Kidney (tissue), 13 donors: ENCODE measurements at regions not wholly inside any gene's neighbourhood (a gene's known extent, or its start where the extent isn't known, plus 50 kb on each side); places are given as distances from the start of the nearest gene placed in this dataset.

Source experiments
- DNase-seq, 5 donors: peaks; one replicate each; pipeline ENCODE4 v3.0.0-alpha.2; 2013 to 2020
- FAIRE-seq: peaks from 2 replicates; lab custom pipeline; 2012; peaks lifted over from hg19 to GRCh38; lab: Jason Lieb, UNC
- H3K27ac ChIP-seq, 2 donors: one replicate each; pipeline ENCODE4 v1.7.0; 2013; ENCODE audit warnings: low read depth in 2 of 2, low read length in 2 of 2, inconsistent platforms in 1 of 2
- H3K27me3 ChIP-seq: one replicate; pipeline ENCODE4 v1.7.1; 2013; ENCODE audit warnings: low read length, inconsistent platforms; ENCODE audit not compliant: control insufficient read depth, insufficient read depth
- H3K36me3 ChIP-seq, 3 donors: one replicate each; pipeline versions ENCODE4 v1.7.0 to v1.7.1; 2013; ENCODE audit warnings: low read length in 3 of 3, control low read depth in 1 of 3, inconsistent platforms in 1 of 3; ENCODE audit not compliant: insufficient read depth in 3 of 3, control insufficient read depth in 2 of 3
- H3K4me1 ChIP-seq, 3 donors: one replicate each; pipeline versions ENCODE4 v1.7.0 to v1.7.1; 2013; ENCODE audit warnings: low read length in 3 of 3, inconsistent platforms in 1 of 3, low read depth in 1 of 3; ENCODE audit not compliant: control insufficient read depth in 2 of 3, insufficient read depth in 2 of 3
- H3K4me3 ChIP-seq, 3 donors: one replicate each; pipeline versions ENCODE4 v1.7.0 to v1.8.1; 2013; ENCODE audit warnings: low read length in 3 of 3, control low read depth in 1 of 3, inconsistent platforms in 1 of 3
- H3K9ac ChIP-seq, 3 donors: one replicate each; pipeline versions ENCODE4 v1.7.0 to v1.7.1; 2013; ENCODE audit warnings: low read length in 3 of 3, control low read depth in 1 of 3, inconsistent platforms in 1 of 3
- H3K9me3 ChIP-seq, 3 donors: one replicate each; pipeline versions ENCODE4 v1.7.0 to v1.7.1; 2013; ENCODE audit warnings: low read length in 3 of 3, control low read depth in 1 of 3, inconsistent platforms in 1 of 3; ENCODE audit not compliant: control insufficient read depth in 2 of 3, insufficient read depth in 1 of 3
- CTCF ChIP-seq: IDR thresholded peaks from 3 replicates; pipeline ENCODE4 v1.5.1; 2012; ENCODE audit warnings: mild to moderate bottlenecking, moderate library complexity, borderline replicate concordance; ENCODE audit not compliant: insufficient read depth; ENCODE audit errors: extremely low read depth
- intact Hi-C: fragments of 100-400 bp; cut with DNase I; formaldehyde crosslinking; loops from one replicate; pipeline ENCODE4 v1.11.1; 2022
- donor health status: control.
- donor health status: control.
- donor health status: control.
- donor health status: control.
- donor health status: control.
- donor health status: DM: yes; HTN: yes; CAD: no.
- donor health status: Normal renal cell carcinoma (clear cell type).

- H3K36me3 ChIP-seq, result no peaks in the 10 kb centered on the region
- peaks cover 0 to 7% (median 0%) of the 10 kb centered on the region in 3 donors for H3K9me3 ChIP-seq
- H3K4me3 ChIP-seq, result no peak overlapping the region
- FAIRE-seq (no peak), DNase-seq (peak in 1 of 5 donors; percentile 4)
- intact Hi-C loops, result no loop called here
- H3K4me1 ChIP-seq, result no peaks in the 10 kb centered on the region
- TF ChIP-seq CTCF, result no peak
- no peaks in the 10 kb centered on the region for H3K27me3 ChIP-seq
- no peak overlapping the region for H3K27ac ChIP-seq
- H3K9ac ChIP-seq, result no peak overlapping the region
These were observed 544.2 kb downstream of the ETNK1 start for GRCh38 chr12:23169012-23169695.

- Histone ChIP-seq H3K9me3 (peaks cover 0 to 7% (median 0%) of the 10 kb centered on the region in 3 donors), H3K36me3 (no peaks in the 10 kb centered on the region), H3K27ac (no peak overlapping the region), H3K4me3 (no peak overlapping the region), H3K9ac (no peak overlapping the region), H3K27me3 (no peaks in the 10 kb centered on the region), H3K4me1 (no peaks in the 10 kb centered on the region)
- no peak for DNase-seq
- intact Hi-C loops, result no loop called here
- FAIRE-seq, result no peak
- no peak for TF ChIP-seq CTCF
These were observed 544.7 kb downstream of the ETNK1 start for GRCh38 chr12:23169696-23170013.

- H3K27me3 ChIP-seq, result no peaks in the 10 kb centered on the region
- TF ChIP-seq CTCF, result no peak
- H3K4me1 ChIP-seq, result no peaks in the 10 kb centered on the region
- H3K9me3 ChIP-seq, result no peaks in the 10 kb centered on the region
- H3K9ac ChIP-seq, result no peak overlapping the region
- DNase-seq, result no peak
- no peak overlapping the region for H3K27ac ChIP-seq
- no peak overlapping the region for H3K4me3 ChIP-seq
- intact Hi-C loops, result no loop called here
- H3K36me3 ChIP-seq, result no peaks in the 10 kb centered on the region
- no peak for FAIRE-seq
These were observed 549.9 kb downstream of the ETNK1 start for GRCh38 chr12:23174917-23175316.

- no peak overlapping the region for H3K9ac ChIP-seq
- H3K4me3 ChIP-seq, result no peak overlapping the region
- H3K4me1 ChIP-seq, result no peaks in the 10 kb centered on the region
- no peak overlapping the region for H3K27ac ChIP-seq
- no peak for FAIRE-seq
- no peaks in the 10 kb centered on the region for H3K27me3 ChIP-seq
- TF ChIP-seq CTCF, result no peak
- H3K36me3 ChIP-seq, result no peaks in the 10 kb centered on the region
- DNase-seq, result no peak
- intact Hi-C loops, result no loop called here
- no peaks in the 10 kb centered on the region for H3K9me3 ChIP-seq
These were observed 560.4 kb downstream of the ETNK1 start for GRCh38 chr12:23185346-23185745.
